A549 (cell line): ENCODE measurements at regions not wholly inside any gene's neighbourhood (a gene's known extent, or its start where the extent isn't known, plus 50 kb on each side); places are given as distances from the start of the nearest gene placed in this dataset.

Experiments
- ATAC-seq, 2 experiments: fragments of 200-7000 bp in 1 of 2; fragments of >200 bp in 1 of 2; cut with Nextera tagmentation in 1 of 2; cut with Tn5 transposase in 1 of 2; 3 replicates each; pipeline versions ENCODE4 v1.8.0 to v1.9.1; 2018 to 2020; ENCODE audit warnings: mild to moderate bottlenecking in 1 of 2, moderate library complexity in 1 of 2
- CTCF ChIA-PET: fragments of 300-600 bp; sonication (Branson Sonifier 250); formaldehyde crosslinking; extraction: SDS; loops from one replicate; lab custom pipeline; 2021; ENCODE audit warnings: antibody characterized with exemption, inconsistent platforms; lab: Yijun Ruan, JAX
- POLR2A ChIA-PET: fragments of 350-600 bp; formaldehyde crosslinking; extraction: SDS; loops from one replicate; lab custom pipeline; 2021; ENCODE audit warnings: antibody characterized with exemption, inconsistent platforms; lab: Yijun Ruan, JAX
- DNase-seq, 2 experiments: peaks; one replicate each; pipeline versions ENCODE4 v3.0.0 to v3.0.0-alpha.2; 2011 to 2016; ENCODE audit warnings: low read depth in 1 of 2, low spot score in 1 of 2
- FAIRE-seq: peaks from 2 replicates; lab custom pipeline; 2011; peaks lifted over from hg19 to GRCh38; lab: Jason Lieb, UNC
- H3K27ac ChIP-seq, 2 experiments: fragments of >200 bp; sonication (Bioruptor Twin); formaldehyde crosslinking; 3 replicates each; pipeline ENCODE4 v1.5.1; 2016 to 2017
- H3K4me1 ChIP-seq: fragments of >200 bp; sonication (Bioruptor Twin); formaldehyde crosslinking; 3 replicates; pipeline ENCODE4 v1.6.1; 2016
- H3K4me2 ChIP-seq: fragments of >200 bp; sonication (Bioruptor Twin); formaldehyde crosslinking; 3 replicates; pipeline ENCODE4 v1.6.1; 2016
- H3K4me3 ChIP-seq: fragments of >200 bp; sonication (Bioruptor Twin); formaldehyde crosslinking; 3 replicates; pipeline ENCODE4 v1.5.1; 2016
- H3K9me3 ChIP-seq: fragments of >200 bp; sonication (Bioruptor Twin); formaldehyde crosslinking; 3 replicates; pipeline ENCODE4 v1.6.1; 2016
- BCL3 ChIP-seq: fragments of >200 bp; sonication (Bioruptor Twin); formaldehyde crosslinking; IDR thresholded peaks from 3 replicates; pipeline ENCODE4 v1.6.1; 2016
- CHD2 ChIP-seq: fragments of 150-350 bp; IDR thresholded peaks from 2 replicates; pipeline ENCODE4 v1.6.1; 2014; ENCODE audit warnings: low read length; ENCODE audit not compliant: partially characterized antibody
- CTCF ChIP-seq: fragments of >200 bp; sonication (Bioruptor Twin); formaldehyde crosslinking; IDR thresholded peaks from 3 replicates; pipeline ENCODE4 v1.5.1; 2016
- E2F6 ChIP-seq: IDR thresholded peaks from 2 replicates; pipeline ENCODE4 v1.6.1; 2012; ENCODE audit warnings: low read depth, borderline replicate concordance
- EHF ChIP-seq: fragments of 250-450 bp; sonication (Bioruptor Pico); IDR thresholded peaks from 2 replicates; pipeline ENCODE4 v1.5.0; 2020; ENCODE audit warnings: mild to moderate bottlenecking
- ESRRA ChIP-seq: fragments of 150-350 bp; IDR thresholded peaks from 2 replicates; pipeline ENCODE4 v1.6.1; 2014; ENCODE audit warnings: mild to moderate bottlenecking, low read length, borderline replicate concordance
- FOSB ChIP-seq: fragments of 250-450 bp; sonication (Bioruptor Pico); IDR thresholded peaks from 2 replicates; pipeline ENCODE4 v1.5.0; 2020; ENCODE audit warnings: mild to moderate bottlenecking, moderate library complexity
- GATA3 ChIP-seq: IDR thresholded peaks from 2 replicates; pipeline ENCODE4 v1.6.1; 2012; ENCODE audit warnings: borderline replicate concordance
- HDAC2 ChIP-seq: fragments of 200-600 bp; sonication (generic); IDR thresholded peaks from 2 replicates; pipeline ENCODE4 v1.6.1; 2016
- HEYL ChIP-seq: fragments of 250-450 bp; sonication (Bioruptor Pico); IDR thresholded peaks from 2 replicates; pipeline ENCODE4 v1.8.0; 2021; ENCODE audit warnings: mild to moderate bottlenecking, moderate library complexity
- HOXA7 ChIP-seq: fragments of 250-450 bp; sonication (Bioruptor Pico); IDR thresholded peaks from 2 replicates; pipeline ENCODE4 v1.5.0; 2020; ENCODE audit warnings: mild to moderate bottlenecking, moderate library complexity
- HOXB5 ChIP-seq: fragments of 250-450 bp; sonication (Bioruptor Pico); IDR thresholded peaks from 2 replicates; pipeline ENCODE4 v1.5.0; 2020; ENCODE audit warnings: mild to moderate bottlenecking, moderate library complexity
- MYC ChIP-seq: IDR thresholded peaks from 2 replicates; pipeline ENCODE4 v1.6.1; 2012; ENCODE audit warnings: mild to moderate bottlenecking, inconsistent platforms, low read length, improper control_type of control experiment, borderline replicate concordance
- POLR2A ChIP-seq: IDR thresholded peaks from 2 replicates; pipeline ENCODE4 v1.6.1; 2012; ENCODE audit warnings: mild to moderate bottlenecking, low read length
- RARB ChIP-seq: fragments of 250-450 bp; sonication (Bioruptor Pico); IDR thresholded peaks from 2 replicates; pipeline ENCODE4 v1.8.0; 2021; ENCODE audit warnings: mild to moderate bottlenecking, moderate library complexity
- RCOR1 ChIP-seq: fragments of 150-350 bp; IDR thresholded peaks from 2 replicates; pipeline ENCODE4 v1.6.1; 2014; ENCODE audit warnings: antibody characterized with exemption, low read length, low read depth
- TFCP2L1 ChIP-seq: fragments of 250-450 bp; sonication (Bioruptor Pico); IDR thresholded peaks from 2 replicates; pipeline ENCODE4 v1.5.0; 2021; ENCODE audit warnings: mild to moderate bottlenecking
- ZFP36 ChIP-seq: fragments of 450-650 bp; IDR thresholded peaks from 2 replicates; pipeline ENCODE4 v1.6.1; 2014; ENCODE audit warnings: borderline replicate concordance; ENCODE audit not compliant: partially characterized antibody
- ZNF302 ChIP-seq: fragments of 250-450 bp; sonication (Bioruptor Pico); IDR thresholded peaks from 2 replicates; pipeline ENCODE4 v1.9.0; 2021; ENCODE audit warnings: inconsistent platforms, mild to moderate bottlenecking, moderate library complexity
- ZSCAN20 ChIP-seq: fragments of 250-450 bp; sonication (Bioruptor Pico); IDR thresholded peaks from 2 replicates; pipeline ENCODE4 v1.8.0; 2022; ENCODE audit warnings: mild to moderate bottlenecking, moderate library complexity
- WGBS: methylation state at CpG from one replicate; pipeline ENCODE4 v1.1.6; 2017; ENCODE audit errors: missing lambda C conversion rate; 5-methylcytosine and 5-hydroxymethylcytosine counted together
- TF ChIP-seq, protein P1 (sequence below): fragments of >200 bp; sonication (Bioruptor Twin); formaldehyde crosslinking; IDR thresholded peaks from 2 replicates; pipeline ENCODE4 v1.6.1; 2016
- TF ChIP-seq, protein P2 (sequence below): fragments of 200-600 bp; sonication (generic); IDR thresholded peaks from 2 replicates; pipeline ENCODE4 v1.6.1; 2016; ENCODE audit warnings: antibody characterized with exemption, mild to moderate bottlenecking, moderate library complexity

DNA sequence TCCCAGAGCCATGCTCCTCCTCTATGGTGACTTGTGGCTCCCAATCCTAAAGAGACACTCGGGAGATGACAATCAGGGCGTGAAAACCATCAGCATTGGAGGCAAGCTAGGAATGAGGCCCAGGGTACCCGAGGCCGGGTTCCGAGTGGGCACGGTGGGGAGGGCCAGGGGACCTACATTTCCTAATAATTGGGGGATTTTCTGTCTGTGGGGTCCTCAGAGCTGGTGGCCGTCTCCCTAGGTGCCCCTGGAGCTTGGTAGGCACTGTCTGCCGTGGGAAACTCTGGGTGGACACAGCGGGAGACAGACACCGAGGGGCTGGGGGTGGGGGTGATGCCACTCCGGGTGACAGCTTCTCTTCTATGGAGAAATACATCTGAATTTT lies 312.5 kb upstream of the TNRC6C start:
- ATAC-seq (no peak), FAIRE-seq (no peak), DNase-seq (no peak)
- Histone ChIP-seq H3K4me3 (no peak overlapping the region), H3K9me3 (peaks cover 18% of the 10 kb centered on the region; the same call in 2 of the 3 replicates), H3K4me1 (no peaks in the 10 kb centered on the region; the same call in 2 of the 3 replicates), H3K27ac (no peak overlapping the region), H3K4me2 (no peak overlapping the region)
- TF ChIP-seq HDAC2 (no peak), CHD2 (no peak), RARB (CRISPR knock-in tag) (no peak), ZNF302 (CRISPR knock-in tag) (no peak), HOXB5 (CRISPR knock-in tag) (no peak), FOSB (CRISPR knock-in tag) (no peak), CTCF (no peak)
- ChIA-PET CTCF (interaction anchor here (0.7 to 2.2 kb wide), 4 partner anchors 10 to 368 kb away, joined by 3 to 6 read pairs (median 4); no protein-coding TSS in a partner anchor), POLR2A (interaction anchor here (1.0 kb wide), 1 partner anchor 312 kb away, joined by 4 read pairs; the partner anchor contains the start of gene TNRC6C)
- 57% methylated on average over 11 of the region's 11 CpGs for WGBS

DNA sequence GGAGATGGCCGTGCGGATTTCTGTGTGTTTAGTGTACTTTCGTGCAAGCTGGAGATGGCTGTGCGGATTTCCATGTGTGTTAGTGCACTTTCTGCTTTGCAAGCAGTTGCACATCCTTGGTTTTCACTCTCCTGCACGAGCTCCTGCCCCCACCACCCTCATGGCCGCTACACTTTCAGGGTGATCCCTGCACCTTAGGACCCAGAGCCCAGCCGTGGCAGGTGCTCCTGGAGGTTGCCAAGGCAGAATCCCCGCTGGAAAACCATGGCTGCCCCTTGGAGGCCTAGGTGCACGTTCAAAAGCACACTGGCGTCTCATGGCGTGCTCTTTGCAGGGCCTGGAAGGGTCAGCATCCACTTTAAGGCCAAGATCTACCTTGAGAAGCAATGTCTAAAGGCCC lies 311.0 kb upstream of the TNRC6C start:
- POLR2A ChIA-PET = no interaction called here
- Histone ChIP-seq H3K4me1 (no peaks in the 10 kb centered on the region; the same call in 2 of the 3 replicates), H3K9me3 (peaks cover 18% of the 10 kb centered on the region; the same call in 2 of the 3 replicates), H3K27ac (no peak overlapping the region), H3K4me2 (no peak overlapping the region), H3K4me3 (no peak overlapping the region)
- DNase-seq (no peak), ATAC-seq (no peak), FAIRE-seq (no peak)
- CTCF ChIA-PET = interaction anchor here (1.4 kb wide), 1 partner anchor 9 kb away, joined by 3 read pairs; no protein-coding TSS in a partner anchor
- TF ChIP-seq RCOR1 (no peak), POLR2A (no peak), E2F6 (no peak), MYC (no peak), EHF (CRISPR knock-in tag) (no peak), HEYL (CRISPR knock-in tag) (no peak), HOXB5 (CRISPR knock-in tag) (no peak), ZFP36 (no peak), BCL3 (no peak), GATA3 (no peak), ZSCAN20 (CRISPR knock-in tag) (no peak), HOXA7 (no peak), ESRRA (no peak), TFCP2L1 (CRISPR knock-in tag) (no peak)
- TF ChIP-seq, protein P1, sequence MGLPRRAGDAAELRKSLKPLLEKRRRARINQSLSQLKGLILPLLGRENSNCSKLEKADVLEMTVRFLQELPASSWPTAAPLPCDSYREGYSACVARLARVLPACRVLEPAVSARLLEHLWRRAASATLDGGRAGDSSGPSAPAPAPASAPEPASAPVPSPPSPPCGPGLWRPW = no peak
- TF ChIP-seq, protein P2, sequence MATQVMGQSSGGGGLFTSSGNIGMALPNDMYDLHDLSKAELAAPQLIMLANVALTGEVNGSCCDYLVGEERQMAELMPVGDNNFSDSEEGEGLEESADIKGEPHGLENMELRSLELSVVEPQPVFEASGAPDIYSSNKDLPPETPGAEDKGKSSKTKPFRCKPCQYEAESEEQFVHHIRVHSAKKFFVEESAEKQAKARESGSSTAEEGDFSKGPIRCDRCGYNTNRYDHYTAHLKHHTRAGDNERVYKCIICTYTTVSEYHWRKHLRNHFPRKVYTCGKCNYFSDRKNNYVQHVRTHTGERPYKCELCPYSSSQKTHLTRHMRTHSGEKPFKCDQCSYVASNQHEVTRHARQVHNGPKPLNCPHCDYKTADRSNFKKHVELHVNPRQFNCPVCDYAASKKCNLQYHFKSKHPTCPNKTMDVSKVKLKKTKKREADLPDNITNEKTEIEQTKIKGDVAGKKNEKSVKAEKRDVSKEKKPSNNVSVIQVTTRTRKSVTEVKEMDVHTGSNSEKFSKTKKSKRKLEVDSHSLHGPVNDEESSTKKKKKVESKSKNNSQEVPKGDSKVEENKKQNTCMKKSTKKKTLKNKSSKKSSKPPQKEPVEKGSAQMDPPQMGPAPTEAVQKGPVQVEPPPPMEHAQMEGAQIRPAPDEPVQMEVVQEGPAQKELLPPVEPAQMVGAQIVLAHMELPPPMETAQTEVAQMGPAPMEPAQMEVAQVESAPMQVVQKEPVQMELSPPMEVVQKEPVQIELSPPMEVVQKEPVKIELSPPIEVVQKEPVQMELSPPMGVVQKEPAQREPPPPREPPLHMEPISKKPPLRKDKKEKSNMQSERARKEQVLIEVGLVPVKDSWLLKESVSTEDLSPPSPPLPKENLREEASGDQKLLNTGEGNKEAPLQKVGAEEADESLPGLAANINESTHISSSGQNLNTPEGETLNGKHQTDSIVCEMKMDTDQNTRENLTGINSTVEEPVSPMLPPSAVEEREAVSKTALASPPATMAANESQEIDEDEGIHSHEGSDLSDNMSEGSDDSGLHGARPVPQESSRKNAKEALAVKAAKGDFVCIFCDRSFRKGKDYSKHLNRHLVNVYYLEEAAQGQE = no peak
- 54% methylated on average over 11 of the region's 11 CpGs for WGBS
